Endothelial cell of umbilical vein (primary cell): ENCODE measurements at regions not wholly inside any gene's neighbourhood (a gene's known extent, or its start where the extent isn't known, plus 50 kb on each side); places are given as distances from the start of the nearest gene placed in this dataset.
"Not testable (repeated sequence)": the region's sequence is repeated elsewhere in the genome, so short reads cannot be mapped to it uniquely, and the experiment has no call there.

Experiments
- BruUV-seq: library from RNA; stranded (reverse); fragments of 400-500 nt; replicated peaks from 2 replicates; lab custom pipeline; 2021; lab: Mats Ljungman, UMichigan
- CTCF ChIA-PET: fragments of 300-600, 350-600 bp; sonication (Branson Sonifier 250); formaldehyde crosslinking; loops from one replicate; lab custom pipeline; 2021; ENCODE audit warnings: antibody characterized with exemption, inconsistent platforms; lab: Charles Lee
- POLR2A ChIA-PET: fragments of 300-600, 350-600 bp; sonication (Branson Sonifier 250); formaldehyde crosslinking; loops from one replicate; lab custom pipeline; 2021; ENCODE audit warnings: antibody characterized with exemption, inconsistent platforms; lab: Charles Lee
- DNase-seq: peaks from one replicate; pipeline ENCODE4 v3.0.0-alpha.2; 2011; ENCODE audit warnings: low read depth, low spot score
- FAIRE-seq: peaks from 2 replicates; lab custom pipeline; 2011; peaks lifted over from hg19 to GRCh38; lab: Jason Lieb, UNC
- H2AFZ ChIP-seq: 2 replicates; pipeline ENCODE4 v1.6.0; 2012; ENCODE audit warnings: low read depth, low read length, control low read depth, inconsistent platforms
- H3K27ac ChIP-seq: 2 replicates; pipeline ENCODE4 v1.5.1; 2011; ENCODE audit warnings: low read depth, mild to moderate bottlenecking, control low read depth, low read length, moderate library complexity; ENCODE audit not compliant: insufficient read depth
- H3K27me3 ChIP-seq, 2 experiments: 2 replicates each; pipeline versions ENCODE4 v1.6.0 to v1.6.1; 2011; ENCODE audit warnings: low read length in 2 of 2, mixed read lengths in 1 of 2; ENCODE audit not compliant: control insufficient read depth in 2 of 2, insufficient read depth in 2 of 2
- H3K36me3 ChIP-seq, 2 experiments: 2 replicates in 1 of 2; 3 replicates in 1 of 2; pipeline ENCODE4 v1.5.1; 2011; ENCODE audit warnings: low read length in 2 of 2, mild to moderate bottlenecking in 1 of 2, moderate library complexity in 1 of 2; ENCODE audit not compliant: control insufficient read depth in 2 of 2, insufficient read depth in 2 of 2; ENCODE audit errors: extremely low read depth in 1 of 2
- H3K4me1 ChIP-seq: 3 replicates; pipeline ENCODE4 v1.5.1; 2011; ENCODE audit warnings: mild to moderate bottlenecking, low read length; ENCODE audit not compliant: control insufficient read depth, insufficient read depth; ENCODE audit errors: extremely low read depth
- H3K4me2 ChIP-seq: 2 replicates; pipeline ENCODE4 v1.6.1; 2011; ENCODE audit warnings: low read length, control low read depth, mixed read lengths; ENCODE audit not compliant: insufficient read depth
- H3K4me3 ChIP-seq, 3 experiments: fragments of 200-600 bp in 1 of 3; sonication (generic), shearing (Covaris generic) in 1 of 3; replicated peaks in 1 of 3; 2 replicates each; pipeline ENCODE4 v1.5.1; 2011 to 2016; ENCODE audit warnings: control low read depth in 3 of 3, low read length in 3 of 3, mild to moderate bottlenecking in 2 of 3, inconsistent platforms in 1 of 3, low read depth in 1 of 3, moderate library complexity in 1 of 3; ENCODE audit not compliant: insufficient read depth in 1 of 3
- H3K79me2 ChIP-seq: 2 replicates; pipeline ENCODE4 v1.6.0; 2012; ENCODE audit warnings: low read length, inconsistent platforms; ENCODE audit not compliant: control insufficient read depth, insufficient read depth
- H3K9ac ChIP-seq: replicated peaks from 2 replicates; pipeline ENCODE3; 2011; ENCODE audit warnings: low read length, control low read depth; ENCODE audit not compliant: insufficient read depth; ENCODE audit errors: extremely low read depth
- H3K9me1 ChIP-seq: replicated peaks from 3 replicates; pipeline ENCODE4 v1.6.0; 2011; ENCODE audit warnings: mild to moderate bottlenecking, low read length; ENCODE audit not compliant: control insufficient read depth, insufficient read depth; ENCODE audit errors: extremely low read depth
- H3K9me3 ChIP-seq: replicated peaks from 2 replicates; pipeline ENCODE4 v1.5.1; 2012; ENCODE audit warnings: low read length, inconsistent platforms; ENCODE audit not compliant: control insufficient read depth, insufficient read depth
- H4K20me1 ChIP-seq: replicated peaks from 2 replicates; pipeline ENCODE3; 2011; ENCODE audit warnings: mild to moderate bottlenecking, low read length; ENCODE audit not compliant: control insufficient read depth, insufficient read depth; ENCODE audit errors: extremely low read depth
- EZH2 ChIP-seq: IDR thresholded peaks from 2 replicates; pipeline ENCODE4 v1.6.1; 2012; ENCODE audit warnings: borderline replicate concordance, low read depth, mild to moderate bottlenecking, moderate library complexity, low read length, inconsistent platforms; ENCODE audit not compliant: severe bottlenecking
- FOS ChIP-seq: IDR thresholded peaks from 2 replicates; pipeline ENCODE4 v1.6.1; 2011; ENCODE audit warnings: mild to moderate bottlenecking, low read length, moderate library complexity, borderline replicate concordance; ENCODE audit not compliant: insufficient read depth
- GATA2 ChIP-seq: IDR thresholded peaks from 2 replicates; pipeline ENCODE4 v1.7.0; 2011; ENCODE audit warnings: low read depth, mild to moderate bottlenecking, moderate library complexity, mixed read lengths, low read length; ENCODE audit not compliant: insufficient read length, insufficient read depth
- JUN ChIP-seq: IDR thresholded peaks from 2 replicates; pipeline ENCODE4 v1.6.1; 2011; ENCODE audit warnings: borderline replicate concordance, low read depth; ENCODE audit not compliant: insufficient read length, insufficient read depth
- MYC ChIP-seq: IDR thresholded peaks from one replicate; pipeline ENCODE4 v1.6.1; 2011; ENCODE audit warnings: mild to moderate bottlenecking, low read depth, low read length
- POLR2A ChIP-seq: IDR thresholded peaks from 2 replicates; pipeline ENCODE4 v1.6.1; 2012; ENCODE audit warnings: low read depth, mild to moderate bottlenecking, control low read depth, low read length
- POLR2AphosphoS5 ChIP-seq: IDR thresholded peaks from 2 replicates; pipeline ENCODE4 v1.6.1; 2012; ENCODE audit warnings: low read depth, mild to moderate bottlenecking, control low read depth, low read length, moderate library complexity; ENCODE audit not compliant: insufficient read depth
- dilution Hi-C: fragments of 300-500 bp; cut with MboI; formaldehyde crosslinking; loops from one replicate; pipeline ENCODE4 v1.15.0; 2019; ENCODE audit warnings: low sequenced_read_pairs; ENCODE audit not compliant: extremely low pct_ligation_motif_present
- intact Hi-C: fragments of 100-400 bp; cut with micrococcal nuclease; formaldehyde crosslinking; loops from one replicate; pipeline ENCODE4 v1.10.0; 2022
- TF ChIP-seq, protein P1 (sequence below): IDR thresholded peaks from 2 replicates; pipeline ENCODE4 v1.6.1; 2011; ENCODE audit not compliant: insufficient read depth, insufficient read length
- TF ChIP-seq, protein P2 (sequence below), 2 donors: IDR thresholded peaks; 1 replicate in 1 of 2; 2 replicates in 1 of 2; pipeline ENCODE4 v1.5.1; 2011; ENCODE audit warnings: low read length in 2 of 2, mild to moderate bottlenecking in 2 of 2, moderate library complexity in 2 of 2, control low read depth in 1 of 2, inconsistent platforms in 1 of 2, low read depth in 1 of 2; ENCODE audit not compliant: insufficient read depth in 1 of 2; ENCODE audit errors: extremely low read depth in 1 of 2

DNA sequence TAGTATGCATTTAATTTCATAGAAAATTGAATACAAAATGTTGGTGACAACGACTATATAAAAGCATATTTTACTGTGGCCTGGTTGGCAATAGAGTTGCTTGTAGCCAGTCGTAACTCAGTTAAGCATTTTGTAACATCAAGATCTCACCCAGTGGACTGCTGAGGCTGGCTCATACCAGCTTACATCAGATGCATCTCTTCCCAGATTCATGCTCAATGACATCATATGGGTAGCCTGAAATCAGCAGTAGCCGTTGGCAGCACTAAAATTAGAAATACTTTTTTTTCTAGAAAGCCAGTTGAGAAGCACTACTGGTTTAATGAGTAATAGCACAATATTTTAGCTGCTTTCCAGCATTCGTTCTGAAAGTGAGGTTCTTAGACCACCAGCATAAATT is 341.2 kb downstream of the TECRL start:
- H3K27ac ChIP-seq: no peak overlapping the region
- H3K4me1 ChIP-seq: no peaks in the 10 kb centered on the region
- ChIA-PET CTCF (no interaction called here), POLR2A (no interaction called here)
- H4K20me1 ChIP-seq: no peaks in the 10 kb centered on the region
- no peak overlapping the region for H3K9ac ChIP-seq
- TF ChIP-seq FOS: no peak
- TF ChIP-seq, protein P1, sequence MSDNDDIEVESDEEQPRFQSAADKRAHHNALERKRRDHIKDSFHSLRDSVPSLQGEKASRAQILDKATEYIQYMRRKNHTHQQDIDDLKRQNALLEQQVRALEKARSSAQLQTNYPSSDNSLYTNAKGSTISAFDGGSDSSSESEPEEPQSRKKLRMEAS: no peak
- no peak for TF ChIP-seq MYC
- no peak for TF ChIP-seq POLR2AphosphoS5
- no TSS peak for BruUV-seq
- FAIRE-seq (no peak), DNase-seq (no peak)
- H3K9me3 ChIP-seq: no peaks in the 10 kb centered on the region
- H3K27me3 ChIP-seq: no peaks in the 10 kb centered on the region
- no peak overlapping the region for H3K4me2 ChIP-seq
- no peaks in the 10 kb centered on the region for H3K79me2 ChIP-seq
- H3K4me3 ChIP-seq: no peak overlapping the region
- H2AFZ ChIP-seq: no peak overlapping the region
- dilution Hi-C loops: no loop called here
- intact Hi-C loops: no loop called here
- H3K36me3 ChIP-seq: no peaks in the 10 kb centered on the region
- H3K9me1 ChIP-seq: no peaks in the 10 kb centered on the region

DNA sequence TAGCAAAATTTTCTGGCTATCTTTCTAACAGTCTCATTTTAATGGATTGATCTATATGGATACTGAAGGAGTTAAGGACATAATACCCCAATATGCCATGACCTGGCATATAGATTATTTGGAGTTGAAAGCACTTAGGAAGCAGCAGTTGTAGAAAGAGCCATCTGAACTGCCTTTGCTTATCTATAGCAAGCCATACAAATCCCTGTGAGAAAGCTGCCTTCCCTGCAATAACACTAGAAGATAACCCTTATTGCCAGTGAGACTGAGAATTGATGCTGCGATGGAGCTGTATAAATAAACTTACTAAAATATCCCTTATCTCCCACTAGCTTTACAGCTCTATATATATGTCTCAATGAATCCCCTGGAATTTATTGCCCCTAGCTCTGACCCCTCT is 346.3 kb downstream of the TECRL start:
- dilution Hi-C loops (no loop called here), intact Hi-C loops (no loop called here)
- no peak overlapping the region for H3K4me3 ChIP-seq
- no peak for DNase-seq
- no peaks in the 10 kb centered on the region for H3K9me1 ChIP-seq
- no peaks in the 10 kb centered on the region for H4K20me1 ChIP-seq
- BruUV-seq: no TSS peak
- H3K4me2 ChIP-seq: no peak overlapping the region
- no peaks in the 10 kb centered on the region for H3K79me2 ChIP-seq
- FAIRE-seq: no peak
- ChIA-PET POLR2A (no interaction called here), CTCF (no interaction called here)
- H3K9me3 ChIP-seq: no peaks in the 10 kb centered on the region
- H3K36me3 ChIP-seq: no peaks in the 10 kb centered on the region
- no peak overlapping the region for H3K27ac ChIP-seq
- no peak overlapping the region for H3K9ac ChIP-seq
- TF ChIP-seq FOS (no peak), JUN (no peak), POLR2AphosphoS5 (no peak), POLR2A (no peak), GATA2 (no peak), EZH2 (no peak), MYC (no peak)
- TF ChIP-seq, protein P1: no peak
- TF ChIP-seq, protein P2, sequence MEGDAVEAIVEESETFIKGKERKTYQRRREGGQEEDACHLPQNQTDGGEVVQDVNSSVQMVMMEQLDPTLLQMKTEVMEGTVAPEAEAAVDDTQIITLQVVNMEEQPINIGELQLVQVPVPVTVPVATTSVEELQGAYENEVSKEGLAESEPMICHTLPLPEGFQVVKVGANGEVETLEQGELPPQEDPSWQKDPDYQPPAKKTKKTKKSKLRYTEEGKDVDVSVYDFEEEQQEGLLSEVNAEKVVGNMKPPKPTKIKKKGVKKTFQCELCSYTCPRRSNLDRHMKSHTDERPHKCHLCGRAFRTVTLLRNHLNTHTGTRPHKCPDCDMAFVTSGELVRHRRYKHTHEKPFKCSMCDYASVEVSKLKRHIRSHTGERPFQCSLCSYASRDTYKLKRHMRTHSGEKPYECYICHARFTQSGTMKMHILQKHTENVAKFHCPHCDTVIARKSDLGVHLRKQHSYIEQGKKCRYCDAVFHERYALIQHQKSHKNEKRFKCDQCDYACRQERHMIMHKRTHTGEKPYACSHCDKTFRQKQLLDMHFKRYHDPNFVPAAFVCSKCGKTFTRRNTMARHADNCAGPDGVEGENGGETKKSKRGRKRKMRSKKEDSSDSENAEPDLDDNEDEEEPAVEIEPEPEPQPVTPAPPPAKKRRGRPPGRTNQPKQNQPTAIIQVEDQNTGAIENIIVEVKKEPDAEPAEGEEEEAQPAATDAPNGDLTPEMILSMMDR (IDR thresholded peaks at IDR 0.05; ENCODE audit: extremely low read depth in 1 of 2, insufficient read depth in 1 of 2, low read depth in 1 of 2, low read length in 2 of 2): no peak
- H2AFZ ChIP-seq: no peak overlapping the region
- H3K27me3 ChIP-seq: no peaks in the 10 kb centered on the region
- H3K4me1 ChIP-seq: no peaks in the 10 kb centered on the region

DNA sequence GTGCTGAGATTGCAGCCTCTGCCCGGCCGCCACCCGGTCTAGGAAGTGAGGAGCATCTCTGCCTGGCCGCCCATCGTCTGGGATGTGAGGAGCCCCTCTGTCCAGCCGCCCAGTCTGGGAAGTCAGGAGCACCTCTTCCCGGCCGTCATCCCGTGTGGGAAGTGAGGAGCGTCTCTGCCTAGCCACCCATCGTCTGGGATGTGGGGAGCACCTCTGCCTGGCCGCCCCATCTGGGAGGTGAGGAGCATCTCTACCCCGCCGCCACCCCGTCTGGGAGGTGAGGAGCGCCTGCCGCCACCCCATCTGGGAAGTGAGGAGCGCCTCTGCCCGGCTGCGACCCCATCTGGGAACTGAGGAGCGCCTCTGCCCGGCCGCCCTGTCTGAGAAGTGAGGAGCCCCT is 372.2 kb downstream of the TECRL start:
- FAIRE-seq, H3K27ac ChIP-seq, dilution Hi-C loops, intact Hi-C loops, H4K20me1 ChIP-seq, DNase-seq, H3K4me1 ChIP-seq, H3K79me2 ChIP-seq, H3K9ac ChIP-seq, H3K36me3 ChIP-seq, H3K9me3 ChIP-seq, H3K9me1 ChIP-seq, BruUV-seq, H3K4me3 ChIP-seq, H3K27me3 ChIP-seq, POLR2A ChIA-PET, CTCF ChIA-PET, H3K4me2 ChIP-seq, H2AFZ ChIP-seq: not testable (repeated sequence)
